ENCODE measurements at regions not wholly inside any gene's neighbourhood (a gene's known extent, or its start where the extent isn't known, plus 50 kb on each side); places are given as distances from the start of the nearest gene placed in this dataset.

GRCh38 chr18:55086906-55087305, 127.6 kb upstream of the CCDC68 start:
- no peak for ATAC-seq
- H3K4me1 ChIP-seq: no peaks in the 10 kb centered on the region
- no peaks in the 10 kb centered on the region for H3K36me3 ChIP-seq (replicated peaks in 1 of 2; ENCODE audit: insufficient read depth in 1 of 2, low read depth in 2 of 2)
- 79 to 85% methylated on average over 3 of the region's 3 CpGs for WGBS, 2 donors
- H3K27ac ChIP-seq: no peak overlapping the region
- H3K9me3 ChIP-seq: no peaks in the 10 kb centered on the region
- intact Hi-C loops (cut with DNase I): no loop called here
- H3K27me3 ChIP-seq: no peaks in the 10 kb centered on the region
- TF ChIP-seq CTCF (IDR thresholded peaks at IDR 0.05) (no peak), POLR2A (IDR thresholded peaks at IDR 0.05) (no peak)
- H3K4me3 ChIP-seq: no peak overlapping the region
- DNase-seq: no peak

GRCh38 chr18:55085557-55086285, 126.5 kb upstream of the CCDC68 start:
- intact Hi-C loops (cut with DNase I): no loop called here
- Histone ChIP-seq H3K4me1 (no peaks in the 10 kb centered on the region), H3K27me3 (no peaks in the 10 kb centered on the region), H3K4me3 (no peak overlapping the region), H3K36me3 (replicated peaks in 1 of 2; ENCODE audit: insufficient read depth in 1 of 2, low read depth in 2 of 2) (no peaks in the 10 kb centered on the region), H3K27ac (no peak overlapping the region), H3K9me3 (no peaks in the 10 kb centered on the region)
- ATAC-seq: no peak
- no peak for TF ChIP-seq POLR2A (IDR thresholded peaks at IDR 0.05)
- no peak for TF ChIP-seq CTCF (IDR thresholded peaks at IDR 0.05)
- no peak for DNase-seq
- 67 to 71% methylated on average over 4 of the region's 4 CpGs for WGBS, 2 donors

- no peaks in the 10 kb centered on the region for H3K4me1 ChIP-seq
- WGBS, 2 donors: 54 to 60% methylated on average over 1 of the region's 1 CpG
- ATAC-seq (no peak), DNase-seq (no peak)
- no peak overlapping the region for H3K27ac ChIP-seq
- H3K4me3 ChIP-seq: no peak overlapping the region
- intact Hi-C loops (cut with DNase I): no loop called here
- H3K36me3 ChIP-seq (replicated peaks in 1 of 2; ENCODE audit: insufficient read depth in 1 of 2, low read depth in 2 of 2): no peaks in the 10 kb centered on the region
- no peaks in the 10 kb centered on the region for H3K27me3 ChIP-seq
- no peaks in the 10 kb centered on the region for H3K9me3 ChIP-seq
- TF ChIP-seq POLR2A (IDR thresholded peaks at IDR 0.05): no peak
- no peak for TF ChIP-seq CTCF (IDR thresholded peaks at IDR 0.05)
Observed at GRCh38 chr18:55084550-55084949, 125.3 kb upstream of the CCDC68 start.

GRCh38 chr18:55083461-55083860, 124.2 kb upstream of the CCDC68 start:
- DNase-seq (no peak), ATAC-seq (no peak)
- no peaks in the 10 kb centered on the region for H3K9me3 ChIP-seq
- H3K4me1 ChIP-seq: no peaks in the 10 kb centered on the region
- TF ChIP-seq POLR2A (IDR thresholded peaks at IDR 0.05) (no peak), CTCF (IDR thresholded peaks at IDR 0.05) (no peak)
- WGBS, 2 donors: 90 to 93% methylated on average over 1 of the region's 1 CpG
- H3K4me3 ChIP-seq: no peak overlapping the region
- H3K36me3 ChIP-seq (replicated peaks in 1 of 2; ENCODE audit: insufficient read depth in 1 of 2, low read depth in 2 of 2): no peaks in the 10 kb centered on the region
- no peaks in the 10 kb centered on the region for H3K27me3 ChIP-seq
- no peak overlapping the region for H3K27ac ChIP-seq
- intact Hi-C loops (cut with DNase I): no loop called here

All from body of pancreas (tissue), 4 donors.